WTC11 (cell line): ENCODE measurements at regions not wholly inside any gene's neighbourhood (a gene's known extent, or its start where the extent isn't known, plus 50 kb on each side); places are given as distances from the start of the nearest gene placed in this dataset.

Experiments used
- ATAC-seq: fragments of 200-7000 bp; cut with Tn5 transposase; 2 replicates; pipeline ENCODE4 v1.10.0; 2021; ENCODE audit warnings: mild to moderate bottlenecking, moderate library complexity
- CTCF ChIA-PET: fragments of 300-600 bp; sonication (Branson Sonifier 250); formaldehyde crosslinking; loops from one replicate; lab custom pipeline; 2021; ENCODE audit warnings: antibody characterized with exemption; lab: Charles Lee
- POLR2A ChIA-PET: fragments of 350-600 bp; sonication (Branson Sonifier 250); formaldehyde crosslinking; loops from one replicate; lab custom pipeline; 2021; ENCODE audit warnings: antibody characterized with exemption; lab: Charles Lee
- DNase-seq: peaks from one replicate; pipeline ENCODE4 v3.0.0; 2021; ENCODE audit warnings: low spot score
- H3K27ac Mint-ChIP-seq: 2 replicates; pipeline ENCODE4 v1.8.0; 2021; ENCODE audit warnings: mixed read lengths
- H3K27me3 Mint-ChIP-seq: 2 replicates; pipeline ENCODE4 v1.8.0; 2021; ENCODE audit warnings: low read depth, mild to moderate bottlenecking, moderate library complexity, mixed read lengths
- H3K36me3 Mint-ChIP-seq: 2 replicates; pipeline ENCODE4 v1.8.0; 2021; ENCODE audit warnings: mixed read lengths
- H3K4me1 Mint-ChIP-seq: 2 replicates; pipeline ENCODE4 v1.8.0; 2022; ENCODE audit warnings: mixed read lengths
- H3K4me3 Mint-ChIP-seq: 2 replicates; pipeline ENCODE4 v1.8.0; 2021; ENCODE audit warnings: mild to moderate bottlenecking, moderate library complexity, mixed read lengths
- H3K9me3 Mint-ChIP-seq: 2 replicates; pipeline ENCODE4 v1.8.0; 2021; ENCODE audit warnings: mixed read lengths
- CREM ChIP-seq: sonication (generic); formaldehyde crosslinking; IDR thresholded peaks from 2 replicates; pipeline ENCODE4 v1.8.1; 2022; ENCODE audit warnings: mild to moderate bottlenecking, missing genetic modification reagents, moderate library complexity
- GRHL2 ChIP-seq: fragments of 250-450 bp; sonication (Bioruptor Pico); IDR thresholded peaks from 2 replicates; pipeline ENCODE4 v1.8.0; 2022; ENCODE audit warnings: mild to moderate bottlenecking, moderate library complexity; ENCODE audit not compliant: insufficient replicate concordance, severe bottlenecking
- NR2C2 ChIP-seq: sonication (generic); formaldehyde crosslinking; IDR thresholded peaks from 2 replicates; pipeline ENCODE4 v1.8.0; 2022; ENCODE audit warnings: mild to moderate bottlenecking, missing genetic modification reagents
- NR3C1 ChIP-seq: sonication (generic); formaldehyde crosslinking; conservative IDR thresholded peaks from 2 replicates; pipeline ENCODE4 v1.8.1; 2023; ENCODE audit warnings: low read depth, mild to moderate bottlenecking, missing genetic modification reagents
- RELA ChIP-seq: sonication (generic); formaldehyde crosslinking; IDR thresholded peaks from 2 replicates; pipeline ENCODE4 v1.8.1; 2022; ENCODE audit warnings: missing genetic modification reagents, mild to moderate bottlenecking, borderline replicate concordance
- TP53 ChIP-seq: sonication (generic); formaldehyde crosslinking; IDR thresholded peaks from 2 replicates; pipeline ENCODE4 v1.8.1; 2023; ENCODE audit warnings: mild to moderate bottlenecking, missing genetic modification reagents
- ZNF317 ChIP-seq: sonication (generic); formaldehyde crosslinking; IDR thresholded peaks from 2 replicates; pipeline ENCODE4 v1.8.1; 2023; ENCODE audit warnings: low read depth, mild to moderate bottlenecking, moderate library complexity, missing genetic modification reagents, borderline replicate concordance
- ZNF396 ChIP-seq: fragments of 250-450 bp; sonication (Bioruptor Pico); IDR thresholded peaks from 2 replicates; pipeline ENCODE4 v1.8.0; 2021; ENCODE audit warnings: mild to moderate bottlenecking, moderate library complexity, borderline replicate concordance
- TF ChIP-seq, protein P1 (sequence below): sonication (generic); formaldehyde crosslinking; IDR thresholded peaks from 2 replicates; pipeline ENCODE4 v1.8.0; 2023; ENCODE audit warnings: missing genetic modification reagents, mild to moderate bottlenecking, borderline replicate concordance
- TF ChIP-seq, protein P2 (sequence below): sonication (generic); formaldehyde crosslinking; IDR thresholded peaks from 2 replicates; pipeline ENCODE4 v1.8.1; 2022; ENCODE audit warnings: mild to moderate bottlenecking, moderate library complexity, missing genetic modification reagents
- TF ChIP-seq, protein P3 (sequence below): fragments of 250-450 bp; sonication (Bioruptor Pico); IDR thresholded peaks from 2 replicates; pipeline ENCODE4 v1.9.0; 2021; ENCODE audit warnings: mild to moderate bottlenecking
- TF ChIP-seq, protein P4 (sequence below): sonication (generic); formaldehyde crosslinking; conservative IDR thresholded peaks from 2 replicates; pipeline ENCODE4 v1.8.1; 2022; ENCODE audit warnings: mild to moderate bottlenecking, missing genetic modification reagents
- TF ChIP-seq, protein P5 (sequence below): sonication (generic); formaldehyde crosslinking; IDR thresholded peaks from 2 replicates; pipeline ENCODE4 v1.8.0; 2023; ENCODE audit warnings: mild to moderate bottlenecking, missing genetic modification reagents
- TF ChIP-seq, protein P6 (sequence below): fragments of 250-450 bp; sonication (Bioruptor Pico); IDR thresholded peaks from 2 replicates; pipeline ENCODE4 v2.1.2; 2022; ENCODE audit warnings: mild to moderate bottlenecking, moderate library complexity
- TF ChIP-seq, protein P7 (sequence below): sonication (generic); formaldehyde crosslinking; IDR thresholded peaks from 2 replicates; pipeline ENCODE4 v1.8.0; 2022; ENCODE audit warnings: mild to moderate bottlenecking, missing genetic modification reagents
- TF ChIP-seq, protein P8 (sequence below): sonication (generic); formaldehyde crosslinking; IDR thresholded peaks from 2 replicates; pipeline ENCODE4 v1.8.1; 2022; ENCODE audit warnings: low read depth, missing genetic modification reagents, borderline replicate concordance

DNA sequence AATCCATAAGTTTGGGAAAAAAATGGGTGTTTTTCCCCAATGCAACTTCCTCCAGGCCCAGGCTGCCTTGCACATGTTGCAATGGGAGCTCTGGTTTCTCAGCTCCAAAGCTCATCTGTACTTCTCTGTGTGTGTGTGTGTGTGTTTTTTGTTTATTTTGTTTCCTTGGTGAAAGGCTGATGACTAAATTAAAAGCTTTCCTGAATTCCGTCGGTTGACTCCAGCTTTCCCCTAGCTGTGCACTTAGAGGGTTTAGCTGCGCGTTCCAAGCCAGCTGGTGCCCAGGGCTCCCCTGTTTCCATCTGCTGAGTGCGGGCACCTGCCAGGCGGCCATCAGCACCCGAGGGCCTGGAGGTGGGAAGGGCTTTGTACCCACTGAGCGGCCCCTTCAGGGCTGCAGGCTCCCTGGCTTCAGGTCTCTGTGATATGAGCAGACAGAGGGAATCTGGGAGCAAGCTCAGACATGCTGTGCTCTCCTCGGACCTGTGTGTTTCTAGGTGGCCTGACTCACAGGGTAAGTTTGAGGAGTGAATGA lies 129.1 kb upstream of the SOX1 start:
- Mint-ChIP-seq H3K4me3 (no peak overlapping the region), H3K27me3 (peaks cover 10% of the 10 kb centered on the region), H3K36me3 (peaks cover 7% of the 10 kb centered on the region; the same call in 1 of the 2 replicates), H3K27ac (no peak overlapping the region), H3K9me3 (peaks cover 11% of the 10 kb centered on the region), H3K4me1 (peaks cover 13% of the 10 kb centered on the region)
- POLR2A ChIA-PET = no interaction called here
- no peak for DNase-seq
- CTCF ChIA-PET = no interaction called here
- no peak for ATAC-seq
- TF ChIP-seq, protein P1, sequence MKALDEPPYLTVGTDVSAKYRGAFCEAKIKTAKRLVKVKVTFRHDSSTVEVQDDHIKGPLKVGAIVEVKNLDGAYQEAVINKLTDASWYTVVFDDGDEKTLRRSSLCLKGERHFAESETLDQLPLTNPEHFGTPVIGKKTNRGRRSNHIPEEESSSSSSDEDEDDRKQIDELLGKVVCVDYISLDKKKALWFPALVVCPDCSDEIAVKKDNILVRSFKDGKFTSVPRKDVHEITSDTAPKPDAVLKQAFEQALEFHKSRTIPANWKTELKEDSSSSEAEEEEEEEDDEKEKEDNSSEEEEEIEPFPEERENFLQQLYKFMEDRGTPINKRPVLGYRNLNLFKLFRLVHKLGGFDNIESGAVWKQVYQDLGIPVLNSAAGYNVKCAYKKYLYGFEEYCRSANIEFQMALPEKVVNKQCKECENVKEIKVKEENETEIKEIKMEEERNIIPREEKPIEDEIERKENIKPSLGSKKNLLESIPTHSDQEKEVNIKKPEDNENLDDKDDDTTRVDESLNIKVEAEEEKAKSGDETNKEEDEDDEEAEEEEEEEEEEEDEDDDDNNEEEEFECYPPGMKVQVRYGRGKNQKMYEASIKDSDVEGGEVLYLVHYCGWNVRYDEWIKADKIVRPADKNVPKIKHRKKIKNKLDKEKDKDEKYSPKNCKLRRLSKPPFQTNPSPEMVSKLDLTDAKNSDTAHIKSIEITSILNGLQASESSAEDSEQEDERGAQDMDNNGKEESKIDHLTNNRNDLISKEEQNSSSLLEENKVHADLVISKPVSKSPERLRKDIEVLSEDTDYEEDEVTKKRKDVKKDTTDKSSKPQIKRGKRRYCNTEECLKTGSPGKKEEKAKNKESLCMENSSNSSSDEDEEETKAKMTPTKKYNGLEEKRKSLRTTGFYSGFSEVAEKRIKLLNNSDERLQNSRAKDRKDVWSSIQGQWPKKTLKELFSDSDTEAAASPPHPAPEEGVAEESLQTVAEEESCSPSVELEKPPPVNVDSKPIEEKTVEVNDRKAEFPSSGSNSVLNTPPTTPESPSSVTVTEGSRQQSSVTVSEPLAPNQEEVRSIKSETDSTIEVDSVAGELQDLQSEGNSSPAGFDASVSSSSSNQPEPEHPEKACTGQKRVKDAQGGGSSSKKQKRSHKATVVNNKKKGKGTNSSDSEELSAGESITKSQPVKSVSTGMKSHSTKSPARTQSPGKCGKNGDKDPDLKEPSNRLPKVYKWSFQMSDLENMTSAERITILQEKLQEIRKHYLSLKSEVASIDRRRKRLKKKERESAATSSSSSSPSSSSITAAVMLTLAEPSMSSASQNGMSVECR (CRISPR knock-in tag) = no peak
- TF ChIP-seq, protein P2, sequence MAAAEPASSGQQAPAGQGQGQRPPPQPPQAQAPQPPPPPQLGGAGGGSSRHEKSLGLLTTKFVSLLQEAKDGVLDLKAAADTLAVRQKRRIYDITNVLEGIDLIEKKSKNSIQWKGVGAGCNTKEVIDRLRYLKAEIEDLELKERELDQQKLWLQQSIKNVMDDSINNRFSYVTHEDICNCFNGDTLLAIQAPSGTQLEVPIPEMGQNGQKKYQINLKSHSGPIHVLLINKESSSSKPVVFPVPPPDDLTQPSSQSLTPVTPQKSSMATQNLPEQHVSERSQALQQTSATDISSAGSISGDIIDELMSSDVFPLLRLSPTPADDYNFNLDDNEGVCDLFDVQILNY (CRISPR knock-in tag) = no peak
- TF ChIP-seq, protein P3, sequence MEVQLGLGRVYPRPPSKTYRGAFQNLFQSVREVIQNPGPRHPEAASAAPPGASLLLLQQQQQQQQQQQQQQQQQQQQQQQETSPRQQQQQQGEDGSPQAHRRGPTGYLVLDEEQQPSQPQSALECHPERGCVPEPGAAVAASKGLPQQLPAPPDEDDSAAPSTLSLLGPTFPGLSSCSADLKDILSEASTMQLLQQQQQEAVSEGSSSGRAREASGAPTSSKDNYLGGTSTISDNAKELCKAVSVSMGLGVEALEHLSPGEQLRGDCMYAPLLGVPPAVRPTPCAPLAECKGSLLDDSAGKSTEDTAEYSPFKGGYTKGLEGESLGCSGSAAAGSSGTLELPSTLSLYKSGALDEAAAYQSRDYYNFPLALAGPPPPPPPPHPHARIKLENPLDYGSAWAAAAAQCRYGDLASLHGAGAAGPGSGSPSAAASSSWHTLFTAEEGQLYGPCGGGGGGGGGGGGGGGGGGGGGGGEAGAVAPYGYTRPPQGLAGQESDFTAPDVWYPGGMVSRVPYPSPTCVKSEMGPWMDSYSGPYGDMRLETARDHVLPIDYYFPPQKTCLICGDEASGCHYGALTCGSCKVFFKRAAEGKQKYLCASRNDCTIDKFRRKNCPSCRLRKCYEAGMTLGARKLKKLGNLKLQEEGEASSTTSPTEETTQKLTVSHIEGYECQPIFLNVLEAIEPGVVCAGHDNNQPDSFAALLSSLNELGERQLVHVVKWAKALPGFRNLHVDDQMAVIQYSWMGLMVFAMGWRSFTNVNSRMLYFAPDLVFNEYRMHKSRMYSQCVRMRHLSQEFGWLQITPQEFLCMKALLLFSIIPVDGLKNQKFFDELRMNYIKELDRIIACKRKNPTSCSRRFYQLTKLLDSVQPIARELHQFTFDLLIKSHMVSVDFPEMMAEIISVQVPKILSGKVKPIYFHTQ = no peak
- TF ChIP-seq ZNF317 (CRISPR knock-in tag) = no peak
- TF ChIP-seq, protein P4, sequence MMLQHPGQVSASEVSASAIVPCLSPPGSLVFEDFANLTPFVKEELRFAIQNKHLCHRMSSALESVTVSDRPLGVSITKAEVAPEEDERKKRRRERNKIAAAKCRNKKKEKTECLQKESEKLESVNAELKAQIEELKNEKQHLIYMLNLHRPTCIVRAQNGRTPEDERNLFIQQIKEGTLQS (CRISPR knock-in tag) = no peak

DNA sequence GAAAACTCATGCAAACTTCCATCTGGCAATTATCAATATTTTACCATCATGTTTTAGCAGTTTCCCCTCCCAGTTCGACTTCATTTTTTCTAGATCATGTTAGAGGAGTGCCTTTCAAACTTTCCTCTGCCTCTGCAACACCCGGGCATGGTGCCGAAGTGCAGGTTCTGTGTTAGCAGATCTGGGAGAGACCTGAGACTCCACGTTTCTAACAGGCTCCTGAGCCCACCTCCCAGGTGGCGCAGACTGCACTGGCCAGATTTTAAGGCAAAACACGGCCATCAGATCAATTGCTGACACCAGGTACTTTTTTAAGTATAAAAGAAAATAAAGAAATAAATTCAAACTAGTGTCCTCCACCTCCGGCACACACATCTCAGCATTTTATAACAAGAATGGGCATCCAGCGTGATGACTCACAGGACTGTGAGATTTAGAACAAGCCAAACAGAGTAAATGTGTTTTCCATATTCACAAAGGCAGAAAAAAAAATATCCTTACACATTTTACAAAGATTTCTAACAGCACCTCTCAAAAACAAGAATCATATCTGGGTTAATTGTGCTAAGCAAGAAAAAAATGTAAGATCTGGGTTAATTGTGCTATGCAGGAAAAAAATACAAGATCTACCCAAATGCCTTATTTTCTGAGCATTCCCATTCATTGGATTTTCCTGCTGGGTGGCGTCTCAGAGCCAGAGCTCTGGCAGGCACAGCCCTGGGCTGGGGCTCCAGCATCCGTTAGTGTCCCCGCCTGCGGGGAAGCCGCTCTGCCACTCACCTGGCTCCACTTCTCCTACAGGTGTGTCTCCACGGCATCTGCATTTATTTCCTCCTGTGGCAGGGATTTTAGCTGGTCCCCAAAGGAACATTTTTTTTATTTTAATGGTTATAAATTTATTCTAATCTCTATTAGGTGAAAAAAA lies 127.9 kb upstream of the SOX1 start:
- H3K27ac Mint-ChIP-seq = no peak overlapping the region
- TF ChIP-seq TP53 (CRISPR knock-in tag) (no peak), NR2C2 (CRISPR knock-in tag) (no peak), NR3C1 (CRISPR knock-in tag) (no peak), CREM (CRISPR knock-in tag) (no peak), ZNF396 (CRISPR knock-in tag) (no peak), GRHL2 (CRISPR knock-in tag) (no peak), RELA (CRISPR knock-in tag) (no peak)
- TF ChIP-seq, protein P5, sequence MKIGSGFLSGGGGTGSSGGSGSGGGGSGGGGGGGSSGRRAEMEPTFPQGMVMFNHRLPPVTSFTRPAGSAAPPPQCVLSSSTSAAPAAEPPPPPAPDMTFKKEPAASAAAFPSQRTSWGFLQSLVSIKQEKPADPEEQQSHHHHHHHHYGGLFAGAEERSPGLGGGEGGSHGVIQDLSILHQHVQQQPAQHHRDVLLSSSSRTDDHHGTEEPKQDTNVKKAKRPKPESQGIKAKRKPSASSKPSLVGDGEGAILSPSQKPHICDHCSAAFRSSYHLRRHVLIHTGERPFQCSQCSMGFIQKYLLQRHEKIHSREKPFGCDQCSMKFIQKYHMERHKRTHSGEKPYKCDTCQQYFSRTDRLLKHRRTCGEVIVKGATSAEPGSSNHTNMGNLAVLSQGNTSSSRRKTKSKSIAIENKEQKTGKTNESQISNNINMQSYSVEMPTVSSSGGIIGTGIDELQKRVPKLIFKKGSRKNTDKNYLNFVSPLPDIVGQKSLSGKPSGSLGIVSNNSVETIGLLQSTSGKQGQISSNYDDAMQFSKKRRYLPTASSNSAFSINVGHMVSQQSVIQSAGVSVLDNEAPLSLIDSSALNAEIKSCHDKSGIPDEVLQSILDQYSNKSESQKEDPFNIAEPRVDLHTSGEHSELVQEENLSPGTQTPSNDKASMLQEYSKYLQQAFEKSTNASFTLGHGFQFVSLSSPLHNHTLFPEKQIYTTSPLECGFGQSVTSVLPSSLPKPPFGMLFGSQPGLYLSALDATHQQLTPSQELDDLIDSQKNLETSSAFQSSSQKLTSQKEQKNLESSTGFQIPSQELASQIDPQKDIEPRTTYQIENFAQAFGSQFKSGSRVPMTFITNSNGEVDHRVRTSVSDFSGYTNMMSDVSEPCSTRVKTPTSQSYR (CRISPR knock-in tag) = no peak
- TF ChIP-seq, protein P6, sequence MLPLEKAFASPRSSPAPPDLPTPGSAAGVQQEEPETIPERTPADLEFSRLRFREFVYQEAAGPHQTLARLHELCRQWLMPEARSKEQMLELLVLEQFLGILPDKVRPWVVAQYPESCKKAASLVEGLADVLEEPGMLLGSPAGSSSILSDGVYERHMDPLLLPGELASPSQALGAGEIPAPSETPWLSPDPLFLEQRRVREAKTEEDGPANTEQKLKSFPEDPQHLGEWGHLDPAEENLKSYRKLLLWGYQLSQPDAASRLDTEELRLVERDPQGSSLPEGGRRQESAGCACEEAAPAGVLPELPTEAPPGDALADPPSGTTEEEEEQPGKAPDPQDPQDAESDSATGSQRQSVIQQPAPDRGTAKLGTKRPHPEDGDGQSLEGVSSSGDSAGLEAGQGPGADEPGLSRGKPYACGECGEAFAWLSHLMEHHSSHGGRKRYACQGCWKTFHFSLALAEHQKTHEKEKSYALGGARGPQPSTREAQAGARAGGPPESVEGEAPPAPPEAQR = no peak
- TF ChIP-seq, protein P7, sequence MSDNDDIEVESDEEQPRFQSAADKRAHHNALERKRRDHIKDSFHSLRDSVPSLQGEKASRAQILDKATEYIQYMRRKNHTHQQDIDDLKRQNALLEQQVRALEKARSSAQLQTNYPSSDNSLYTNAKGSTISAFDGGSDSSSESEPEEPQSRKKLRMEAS = no peak
- TF ChIP-seq, protein P8, sequence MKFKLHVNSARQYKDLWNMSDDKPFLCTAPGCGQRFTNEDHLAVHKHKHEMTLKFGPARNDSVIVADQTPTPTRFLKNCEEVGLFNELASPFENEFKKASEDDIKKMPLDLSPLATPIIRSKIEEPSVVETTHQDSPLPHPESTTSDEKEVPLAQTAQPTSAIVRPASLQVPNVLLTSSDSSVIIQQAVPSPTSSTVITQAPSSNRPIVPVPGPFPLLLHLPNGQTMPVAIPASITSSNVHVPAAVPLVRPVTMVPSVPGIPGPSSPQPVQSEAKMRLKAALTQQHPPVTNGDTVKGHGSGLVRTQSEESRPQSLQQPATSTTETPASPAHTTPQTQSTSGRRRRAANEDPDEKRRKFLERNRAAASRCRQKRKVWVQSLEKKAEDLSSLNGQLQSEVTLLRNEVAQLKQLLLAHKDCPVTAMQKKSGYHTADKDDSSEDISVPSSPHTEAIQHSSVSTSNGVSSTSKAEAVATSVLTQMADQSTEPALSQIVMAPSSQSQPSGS = no peak

More for the DNA sequence above, 127.9 kb upstream of the SOX1 start:
- ATAC-seq (peak; percentile 50; the same call in 1 of the 2 replicates), DNase-seq (no peak)
- ChIA-PET POLR2A (no interaction called here), CTCF (no interaction called here)
- Mint-ChIP-seq H3K36me3 (no peaks in the 10 kb centered on the region), H3K4me3 (no peak overlapping the region), H3K27me3 (peaks cover 8% of the 10 kb centered on the region), H3K9me3 (no peaks in the 10 kb centered on the region), H3K4me1 (peaks cover 13% of the 10 kb centered on the region)
